ENCODE measurements at regions not wholly inside any gene's neighbourhood (a gene's known extent, or its start where the extent isn't known, plus 50 kb on each side); places are given as distances from the start of the nearest gene placed in this dataset.

GRCh38 chr12:63266988-63267387, 116.0 kb upstream of the AVPR1A start:
- Histone ChIP-seq H3K27me3 (replicated peaks; ENCODE audit: control insufficient read depth, insufficient read depth, low read length) (no peaks in the 10 kb centered on the region), H3K36me3 (ENCODE audit: control insufficient read depth, insufficient read depth, low read length) (no peaks in the 10 kb centered on the region), H3K4me3 (replicated peaks; ENCODE audit: low read depth, low read length) (no peak overlapping the region)
- no peak for TF ChIP-seq CTCF (IDR thresholded peaks at IDR 0.05; ENCODE audit: insufficient read depth, low read length, poor library complexity, severe bottlenecking)
- no peak for DNase-seq (ENCODE audit: extremely low read depth, insufficient read length)

GRCh38 chr12:63264629-63265028, 113.6 kb upstream of the AVPR1A start:
- Histone ChIP-seq H3K4me3 (replicated peaks; ENCODE audit: low read depth, low read length) (no peak overlapping the region), H3K36me3 (ENCODE audit: control insufficient read depth, insufficient read depth, low read length) (no peaks in the 10 kb centered on the region), H3K27me3 (replicated peaks; ENCODE audit: control insufficient read depth, insufficient read depth, low read length) (no peaks in the 10 kb centered on the region)
- TF ChIP-seq CTCF (IDR thresholded peaks at IDR 0.05; ENCODE audit: insufficient read depth, low read length, poor library complexity, severe bottlenecking): no peak
- DNase-seq (ENCODE audit: extremely low read depth, insufficient read length): no peak

- Histone ChIP-seq H3K36me3 (ENCODE audit: control insufficient read depth, insufficient read depth, low read length) (no peaks in the 10 kb centered on the region), H3K4me3 (replicated peaks; ENCODE audit: low read depth, low read length) (no peak overlapping the region), H3K27me3 (replicated peaks; ENCODE audit: control insufficient read depth, insufficient read depth, low read length) (no peaks in the 10 kb centered on the region)
- no peak for DNase-seq (ENCODE audit: extremely low read depth, insufficient read length)
- TF ChIP-seq CTCF (IDR thresholded peaks at IDR 0.05; ENCODE audit: insufficient read depth, low read length, poor library complexity, severe bottlenecking): no peak
Observed at GRCh38 chr12:63250486-63250885, 99.5 kb upstream of the AVPR1A start.

- H3K36me3 ChIP-seq (ENCODE audit: control insufficient read depth, insufficient read depth, low read length): no peaks in the 10 kb centered on the region
- H3K27me3 ChIP-seq (replicated peaks; ENCODE audit: control insufficient read depth, insufficient read depth, low read length): no peaks in the 10 kb centered on the region
- TF ChIP-seq CTCF (IDR thresholded peaks at IDR 0.05; ENCODE audit: insufficient read depth, low read length, poor library complexity, severe bottlenecking): no peak
- DNase-seq (ENCODE audit: extremely low read depth, insufficient read length): no peak
- no peak overlapping the region for H3K4me3 ChIP-seq (replicated peaks; ENCODE audit: low read depth, low read length)
Observed at GRCh38 chr12:63238892-63239291, 87.9 kb upstream of the AVPR1A start.

- TF ChIP-seq CTCF (IDR thresholded peaks at IDR 0.05; ENCODE audit: insufficient read depth, low read length, poor library complexity, severe bottlenecking): no peak
- Histone ChIP-seq H3K4me3 (replicated peaks; ENCODE audit: low read depth, low read length) (no peak overlapping the region), H3K36me3 (ENCODE audit: control insufficient read depth, insufficient read depth, low read length) (no peaks in the 10 kb centered on the region), H3K27me3 (replicated peaks; ENCODE audit: control insufficient read depth, insufficient read depth, low read length) (no peaks in the 10 kb centered on the region)
- no peak for DNase-seq (ENCODE audit: extremely low read depth, insufficient read length)
Observed at GRCh38 chr12:63232896-63233295, 81.9 kb upstream of the AVPR1A start.

- TF ChIP-seq CTCF (IDR thresholded peaks at IDR 0.05; ENCODE audit: insufficient read depth, low read length, poor library complexity, severe bottlenecking): no peak
- H3K36me3 ChIP-seq (ENCODE audit: control insufficient read depth, insufficient read depth, low read length): no peaks in the 10 kb centered on the region
- no peak overlapping the region for H3K4me3 ChIP-seq (replicated peaks; ENCODE audit: low read depth, low read length)
- H3K27me3 ChIP-seq (replicated peaks; ENCODE audit: control insufficient read depth, insufficient read depth, low read length): no peaks in the 10 kb centered on the region
- no peak for DNase-seq (ENCODE audit: extremely low read depth, insufficient read length)
Observed at GRCh38 chr12:63228853-63229252, 77.9 kb upstream of the AVPR1A start.

Measured in GM06990 (cell line).